ENCODE measurements at regions not wholly inside any gene's neighbourhood (a gene's known extent, or its start where the extent isn't known, plus 50 kb on each side); places are given as distances from the start of the nearest gene placed in this dataset.

- no peak for TF ChIP-seq CTCF (IDR thresholded peaks at IDR 0.05; ENCODE audit: poor library complexity, severe bottlenecking)
- no peak for TF ChIP-seq EP300 (conservative IDR thresholded peaks at IDR 0.05; ENCODE audit: poor library complexity, severe bottlenecking)
- no peak for TF ChIP-seq REST (IDR thresholded peaks at IDR 0.05; ENCODE audit: borderline replicate concordance)
- TF ChIP-seq SMC3 (conservative IDR thresholded peaks at IDR 0.05; ENCODE audit: poor library complexity), result no peak
- no peak for TF ChIP-seq TAF1 (IDR thresholded peaks at IDR 0.05; ENCODE audit: low read depth)
- no peak for TF ChIP-seq POLR2AphosphoS5 (IDR thresholded peaks at IDR 0.05)
- no peak for TF ChIP-seq EZH2 (IDR thresholded peaks at IDR 0.05; ENCODE audit: borderline replicate concordance, insufficient read depth, low read length, poor library complexity, severe bottlenecking)
- TF ChIP-seq RAD21 (conservative IDR thresholded peaks at IDR 0.05), result no peak
- no peak for TF ChIP-seq MXI1 (conservative IDR thresholded peaks at IDR 0.05; ENCODE audit: poor library complexity, severe bottlenecking)
Measured at GRCh38 chr10:59027975-59028655, 148.3 kb upstream of the PHYHIPL start.
